Activated T-cell treated with anti-CD3 and anti-CD28 coated beads for 48 hours (primary cell): ENCODE measurements at regions not wholly inside any gene's neighbourhood (a gene's known extent, or its start where the extent isn't known, plus 50 kb on each side); places are given as distances from the start of the nearest gene placed in this dataset.
"Not testable (repeated sequence)": the region's sequence is repeated elsewhere in the genome, so short reads cannot be mapped to it uniquely, and the experiment has no call there.

Experiments
- DNase-seq: peaks from one replicate; pipeline ENCODE4 v3.0.0-alpha.2; 2020; ENCODE audit warnings: low read depth

DNA sequence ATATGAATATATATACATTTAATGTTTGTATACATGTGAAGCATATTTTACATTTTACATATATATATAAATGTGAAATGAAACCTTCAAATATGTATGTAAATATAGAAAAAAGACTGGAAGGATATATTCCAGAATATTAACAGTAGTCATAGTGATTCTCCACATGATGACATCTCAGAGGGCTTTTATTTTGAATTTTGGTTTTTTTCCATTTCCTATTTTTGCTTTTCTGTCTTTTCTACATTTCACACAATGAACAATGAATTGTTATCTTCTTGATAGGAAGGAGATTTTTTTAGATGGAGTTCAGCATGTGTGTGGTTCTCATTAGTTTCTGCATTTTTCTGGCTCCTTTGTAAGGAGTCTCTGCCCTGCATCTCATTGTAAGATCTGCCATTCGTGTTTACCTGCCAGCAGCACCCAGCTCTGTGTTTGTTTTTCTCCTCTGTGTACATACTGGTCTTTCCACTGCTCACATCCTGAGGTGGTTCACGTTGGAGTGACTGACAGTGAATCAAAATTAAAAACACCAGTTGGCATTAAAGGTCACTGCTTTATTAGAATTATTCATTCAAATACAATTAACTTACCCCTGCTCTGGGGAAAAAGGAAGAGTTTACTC is 425.3 kb upstream of the MDFIC2 start:
- no peak for DNase-seq

DNA sequence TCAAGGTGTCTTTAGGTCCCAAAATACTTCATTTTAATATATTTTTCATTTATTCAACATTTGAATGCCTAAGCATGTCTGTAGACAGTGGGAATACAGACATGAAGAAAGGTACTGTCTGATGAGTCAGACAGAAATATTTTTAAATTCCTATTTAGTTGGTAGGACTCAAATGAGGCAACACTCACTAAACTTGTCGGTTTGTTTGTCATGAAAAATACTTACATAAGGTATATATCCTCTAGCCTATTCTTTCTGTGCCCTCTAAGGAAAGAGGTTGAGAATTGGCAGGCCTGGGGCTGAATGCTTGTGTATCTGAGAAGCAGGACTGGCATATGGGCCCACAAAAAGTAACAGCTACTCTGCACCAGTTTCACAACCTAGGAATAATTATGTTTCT is 423.6 kb upstream of the MDFIC2 start:
- DNase-seq = no peak

GRCh38 chr3:70734756-70735155 is 422.3 kb upstream of the MDFIC2 start:
- no peak for DNase-seq

DNA sequence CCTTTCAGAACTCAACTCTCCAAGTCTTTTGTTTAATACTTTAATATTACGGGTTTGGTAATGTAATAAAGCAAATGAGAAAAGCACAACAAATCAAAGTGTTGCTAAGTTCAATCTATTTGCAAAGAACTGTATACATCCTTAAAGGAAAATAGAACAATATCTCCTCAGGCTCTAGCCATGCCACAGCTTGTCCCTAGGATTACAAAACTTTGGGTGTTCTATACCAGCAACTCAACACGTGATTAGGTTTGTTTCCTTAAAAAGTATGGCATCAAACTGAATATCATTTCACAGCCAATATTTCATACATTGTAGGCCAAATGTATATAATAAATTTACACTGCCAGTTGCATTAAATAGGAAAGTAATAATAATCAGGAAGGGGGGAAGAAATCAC is 418.6 kb upstream of the MDFIC2 start:
- DNase-seq = no peak

DNA sequence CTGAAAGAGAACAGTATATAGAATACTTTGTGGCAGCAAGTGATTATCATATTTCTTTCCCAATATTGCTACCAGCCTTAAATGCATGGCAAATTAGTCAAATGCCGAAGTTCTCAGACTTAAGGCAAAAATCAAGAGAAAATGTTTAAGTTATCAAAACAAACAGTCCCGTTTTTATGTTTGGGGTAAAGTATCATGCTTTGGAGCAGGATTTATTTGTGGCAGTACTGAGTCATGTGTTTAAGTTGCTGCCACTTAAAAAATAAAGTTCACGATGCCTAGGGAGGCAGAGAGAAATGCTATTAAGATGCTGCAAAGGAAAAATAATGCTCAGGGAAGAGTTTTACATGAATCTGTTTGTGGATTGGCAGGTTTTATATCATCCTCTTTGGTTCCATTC is 417.4 kb upstream of the MDFIC2 start:
- no peak for DNase-seq

DNA sequence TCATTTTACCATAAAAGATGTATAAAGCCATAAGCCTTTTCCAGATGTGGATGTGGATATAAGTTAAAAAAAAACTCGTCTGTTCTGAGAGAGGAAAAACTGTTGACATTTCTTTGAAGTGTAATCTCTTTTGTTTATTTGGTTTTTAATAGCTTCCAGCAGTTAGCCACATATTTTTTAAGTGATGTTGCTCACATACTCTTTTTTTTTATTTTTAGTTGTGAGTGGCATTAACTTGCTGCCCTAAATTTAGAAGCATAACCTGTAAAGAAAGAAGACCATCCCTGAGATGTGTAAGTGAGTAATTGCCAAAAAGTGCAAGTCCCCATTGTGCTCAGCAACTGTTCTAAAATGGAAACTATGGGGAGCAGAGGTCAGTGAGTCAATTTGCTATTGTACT is 415.9 kb upstream of the MDFIC2 start:
- no peak for DNase-seq

GRCh38 chr3:70726961-70727360 is 414.5 kb upstream of the MDFIC2 start:
- DNase-seq = no peak

- DNase-seq = no peak
These were observed 413.9 kb upstream of the MDFIC2 start for GRCh38 chr3:70726096-70726938.

GRCh38 chr3:70722018-70722417 is 409.6 kb upstream of the MDFIC2 start:
- no peak for DNase-seq

DNA sequence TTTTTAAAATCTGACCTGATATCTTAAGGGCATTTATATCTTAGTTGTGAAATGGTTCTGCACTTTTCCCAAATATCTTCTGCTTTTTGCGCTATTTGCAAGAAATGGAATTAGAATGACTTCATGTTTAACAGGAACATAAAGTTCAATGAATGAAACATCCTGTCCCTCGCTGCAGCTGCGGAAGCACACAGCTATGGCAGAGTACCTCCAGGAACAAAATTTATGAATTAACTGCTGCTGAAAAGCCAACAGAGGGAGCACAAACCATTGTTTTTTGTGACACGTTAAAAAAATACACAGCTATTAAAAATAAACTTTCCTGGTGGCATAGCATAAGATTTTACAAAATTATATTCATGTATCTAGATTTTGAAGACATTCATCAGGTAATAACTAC is 404.4 kb upstream of the MDFIC2 start:
- DNase-seq = no peak

GRCh38 chr3:70712449-70713082 is 400.1 kb upstream of the MDFIC2 start:
- no peak for DNase-seq

GRCh38 chr3:70703305-70704102 is 391.1 kb upstream of the MDFIC2 start:
- no peak for DNase-seq

GRCh38 chr3:70702132-70702531 is 389.7 kb upstream of the MDFIC2 start:
- DNase-seq = no peak

- no peak for DNase-seq
These were observed 372.3 kb upstream of the MDFIC2 start for GRCh38 chr3:70684701-70685100.

DNA sequence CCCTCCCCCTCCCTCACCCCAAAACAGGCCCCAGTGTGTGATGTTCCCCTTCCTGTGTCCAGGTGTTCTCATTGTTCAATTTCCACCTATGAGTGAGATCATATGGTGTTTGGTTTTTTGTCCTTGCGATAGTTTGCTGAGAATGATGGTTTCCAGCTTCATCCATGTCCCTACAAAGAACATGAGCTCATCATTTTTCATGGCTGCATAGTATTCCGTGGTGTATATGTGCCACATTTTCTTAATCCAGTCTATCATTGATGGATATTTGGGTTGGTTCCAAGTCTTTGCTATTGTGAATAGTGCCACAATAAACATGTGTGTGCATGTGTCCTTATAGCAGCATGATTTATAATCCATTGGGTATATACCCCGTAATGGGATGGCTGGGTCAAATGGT is 363.4 kb upstream of the MDFIC2 start:
- DNase-seq = not testable (repeated sequence)

GRCh38 chr3:70658513-70659310 is 346.3 kb upstream of the MDFIC2 start:
- no peak for DNase-seq

GRCh38 chr3:70657454-70657853 is 345.0 kb upstream of the MDFIC2 start:
- DNase-seq = no peak

DNA sequence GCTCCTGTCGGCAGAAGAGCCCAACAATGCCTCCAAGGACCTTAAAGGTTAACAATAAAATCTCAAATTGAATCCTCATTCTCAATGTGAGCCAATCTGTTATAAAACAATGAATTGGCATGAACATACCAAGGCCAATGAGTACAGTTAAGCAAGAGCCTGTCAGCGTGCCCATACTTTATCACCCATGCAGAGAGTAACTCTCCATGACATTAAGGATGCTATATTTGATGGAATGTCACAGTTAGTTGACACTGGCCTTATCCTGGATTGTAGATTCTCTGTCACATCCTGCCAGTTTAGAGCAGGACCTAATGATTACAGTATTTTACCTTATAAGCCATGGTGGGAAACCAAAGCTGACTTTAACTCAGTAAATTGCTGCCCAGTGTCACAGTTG is 335.4 kb upstream of the MDFIC2 start:
- DNase-seq = no peak

DNA sequence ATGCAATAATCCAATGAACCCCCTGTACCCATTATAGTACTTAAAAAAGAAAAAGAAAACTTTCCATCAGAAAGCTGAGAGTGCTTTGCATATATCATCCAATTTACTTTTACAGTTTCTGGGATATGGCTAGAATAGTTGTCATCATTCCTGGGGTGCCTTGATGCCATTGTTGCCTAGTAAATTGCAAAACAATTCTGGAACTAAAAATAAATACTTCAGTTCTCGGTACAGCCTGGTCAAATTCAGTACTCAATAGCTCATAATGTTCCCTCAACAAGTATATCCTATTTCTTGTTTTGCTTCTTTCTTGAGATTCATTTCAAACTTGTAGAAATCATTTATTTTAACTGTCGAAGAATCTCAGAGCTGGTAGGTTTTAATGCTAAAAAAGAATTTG is 334.7 kb upstream of the MDFIC2 start:
- DNase-seq = no peak

- DNase-seq = no peak
These were observed 334.2 kb upstream of the MDFIC2 start for GRCh38 chr3:70646635-70647034.

- no peak for DNase-seq
These were observed 328.0 kb upstream of the MDFIC2 start for GRCh38 chr3:70640481-70640880.

GRCh38 chr3:70635301-70635700 is 322.9 kb upstream of the MDFIC2 start:
- no peak for DNase-seq
